ENCODE measurements at regions not wholly inside any gene's neighbourhood (a gene's known extent, or its start where the extent isn't known, plus 50 kb on each side); places are given as distances from the start of the nearest gene placed in this dataset.
"Not testable (repeated sequence)": the region's sequence is repeated elsewhere in the genome, so short reads cannot be mapped to it uniquely, and the experiment has no call there.

DNA sequence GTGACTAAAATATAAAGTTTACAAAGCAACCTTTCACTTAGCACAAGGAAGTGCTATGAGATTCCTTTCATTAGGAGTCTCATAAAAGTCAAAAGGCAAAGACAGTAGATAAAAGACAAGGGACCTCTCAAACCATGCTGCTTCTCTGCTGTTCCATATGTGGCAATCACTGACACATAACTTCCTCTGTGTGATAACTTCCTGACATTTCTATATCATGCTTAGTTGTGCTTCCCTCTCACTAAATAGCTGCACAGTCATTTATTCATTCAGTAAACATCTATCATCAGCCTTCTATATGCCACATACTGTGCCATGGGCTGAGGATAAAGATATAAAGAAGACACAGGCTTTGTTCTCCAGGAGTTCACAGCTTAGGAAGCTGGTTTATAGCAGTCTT is 214.8 kb upstream of the GRIK2 start:
- H3K4me1 ChIP-seq (ENCODE audit: control insufficient read depth, insufficient read depth, low read length, poor library complexity, severe bottlenecking), result no peaks in the 10 kb centered on the region
- H3K9me3 ChIP-seq (ENCODE audit: control insufficient read depth, low read length), result no peaks in the 10 kb centered on the region
- no peak overlapping the region for H3K27ac ChIP-seq (ENCODE audit: insufficient read depth, low read length, poor library complexity, severe bottlenecking)
- no peaks in the 10 kb centered on the region for H3K27me3 ChIP-seq (replicated peaks; ENCODE audit: control insufficient read depth, insufficient read depth, low read length, poor library complexity, severe bottlenecking)
- DNase-seq, result no peak
- no peak overlapping the region for H3K4me3 ChIP-seq (ENCODE audit: insufficient read depth, low read depth, low read length, poor library complexity, severe bottlenecking)
- H3K36me3 ChIP-seq (ENCODE audit: control insufficient read depth, insufficient read depth, low read length), result no peaks in the 10 kb centered on the region

- Histone ChIP-seq H3K9me3 (ENCODE audit: control insufficient read depth, low read length) (no peaks in the 10 kb centered on the region), H3K27ac (ENCODE audit: insufficient read depth, low read length, poor library complexity, severe bottlenecking) (no peak overlapping the region), H3K4me1 (ENCODE audit: control insufficient read depth, insufficient read depth, low read length, poor library complexity, severe bottlenecking) (no peaks in the 10 kb centered on the region), H3K36me3 (ENCODE audit: control insufficient read depth, insufficient read depth, low read length) (no peaks in the 10 kb centered on the region), H3K27me3 (replicated peaks; ENCODE audit: control insufficient read depth, insufficient read depth, low read length, poor library complexity, severe bottlenecking) (no peaks in the 10 kb centered on the region), H3K4me3 (ENCODE audit: insufficient read depth, low read depth, low read length, poor library complexity, severe bottlenecking) (no peak overlapping the region)
- no peak for DNase-seq
These were observed 212.5 kb upstream of the GRIK2 start for GRCh38 chr6:101181006-101181405.

- not testable (repeated sequence) for H3K9me3 ChIP-seq (ENCODE audit: control insufficient read depth, low read length); H3K4me1 ChIP-seq (ENCODE audit: control insufficient read depth, insufficient read depth, low read length, poor library complexity, severe bottlenecking); H3K4me3 ChIP-seq (ENCODE audit: insufficient read depth, low read depth, low read length, poor library complexity, severe bottlenecking); H3K27me3 ChIP-seq (replicated peaks; ENCODE audit: control insufficient read depth, insufficient read depth, low read length, poor library complexity, severe bottlenecking); H3K27ac ChIP-seq (ENCODE audit: insufficient read depth, low read length, poor library complexity, severe bottlenecking); H3K36me3 ChIP-seq (ENCODE audit: control insufficient read depth, insufficient read depth, low read length); DNase-seq
These were observed 205.2 kb upstream of the GRIK2 start for GRCh38 chr6:101188285-101188798.

DNA sequence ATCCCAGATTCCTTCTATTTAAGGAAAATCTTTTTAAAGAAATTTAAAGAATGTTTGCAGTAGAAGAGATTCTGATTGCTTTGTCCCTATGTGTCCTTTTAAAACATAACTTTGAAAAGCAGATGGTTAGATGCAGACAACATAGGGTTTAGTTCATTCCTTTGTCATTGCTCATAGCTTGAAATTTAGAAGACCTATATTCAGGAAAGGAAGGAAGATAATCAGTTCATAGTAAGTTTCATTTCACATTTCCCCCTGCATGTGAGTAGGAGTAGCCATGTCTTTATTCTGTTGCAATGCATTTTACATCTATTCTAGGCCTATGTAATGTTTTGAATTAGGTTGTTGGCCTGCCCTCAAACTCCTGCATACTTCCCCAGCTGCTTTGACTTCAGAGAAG is 197.9 kb upstream of the GRIK2 start:
- DNase-seq, result no peak
- no peaks in the 10 kb centered on the region for H3K36me3 ChIP-seq (ENCODE audit: control insufficient read depth, insufficient read depth, low read length)
- no peak overlapping the region for H3K27ac ChIP-seq (ENCODE audit: insufficient read depth, low read length, poor library complexity, severe bottlenecking)
- no peak overlapping the region for H3K4me3 ChIP-seq (ENCODE audit: insufficient read depth, low read depth, low read length, poor library complexity, severe bottlenecking)
- H3K9me3 ChIP-seq (ENCODE audit: control insufficient read depth, low read length), result no peaks in the 10 kb centered on the region
- no peaks in the 10 kb centered on the region for H3K27me3 ChIP-seq (replicated peaks; ENCODE audit: control insufficient read depth, insufficient read depth, low read length, poor library complexity, severe bottlenecking)
- H3K4me1 ChIP-seq (ENCODE audit: control insufficient read depth, insufficient read depth, low read length, poor library complexity, severe bottlenecking), result no peaks in the 10 kb centered on the region

DNA sequence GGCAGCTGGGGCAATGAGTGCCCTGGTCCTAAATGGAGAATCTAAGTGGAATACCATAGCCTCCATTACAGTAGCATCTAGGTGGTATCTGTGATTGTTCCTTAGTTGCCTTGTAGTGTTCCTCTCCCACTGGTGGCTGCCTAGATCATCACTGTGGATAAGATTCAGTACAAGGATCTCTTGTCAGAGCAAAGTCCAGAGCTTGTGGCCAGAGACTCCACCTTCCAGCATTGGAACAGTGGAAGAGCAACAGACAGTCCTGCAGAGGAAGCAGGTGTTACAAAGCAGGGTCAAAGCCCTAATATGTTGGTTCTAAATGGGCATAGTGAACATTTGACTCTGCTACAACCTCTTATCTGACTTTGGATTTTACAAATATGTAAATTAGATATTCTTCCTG is 194.1 kb upstream of the GRIK2 start:
- DNase-seq, result no peak
- no peaks in the 10 kb centered on the region for H3K27me3 ChIP-seq (replicated peaks; ENCODE audit: control insufficient read depth, insufficient read depth, low read length, poor library complexity, severe bottlenecking)
- H3K27ac ChIP-seq (ENCODE audit: insufficient read depth, low read length, poor library complexity, severe bottlenecking), result no peak overlapping the region
- no peak overlapping the region for H3K4me3 ChIP-seq (ENCODE audit: insufficient read depth, low read depth, low read length, poor library complexity, severe bottlenecking)
- no peaks in the 10 kb centered on the region for H3K9me3 ChIP-seq (ENCODE audit: control insufficient read depth, low read length)
- no peaks in the 10 kb centered on the region for H3K4me1 ChIP-seq (ENCODE audit: control insufficient read depth, insufficient read depth, low read length, poor library complexity, severe bottlenecking)
- H3K36me3 ChIP-seq (ENCODE audit: control insufficient read depth, insufficient read depth, low read length), result no peaks in the 10 kb centered on the region

GRCh38 chr6:101202867-101203374 is 190.6 kb upstream of the GRIK2 start:
- no peaks in the 10 kb centered on the region for H3K4me1 ChIP-seq (ENCODE audit: control insufficient read depth, insufficient read depth, low read length, poor library complexity, severe bottlenecking)
- H3K27me3 ChIP-seq (replicated peaks; ENCODE audit: control insufficient read depth, insufficient read depth, low read length, poor library complexity, severe bottlenecking), result no peaks in the 10 kb centered on the region
- H3K36me3 ChIP-seq (ENCODE audit: control insufficient read depth, insufficient read depth, low read length), result no peaks in the 10 kb centered on the region
- no peak for DNase-seq
- H3K4me3 ChIP-seq (ENCODE audit: insufficient read depth, low read depth, low read length, poor library complexity, severe bottlenecking), result no peak overlapping the region
- H3K27ac ChIP-seq (ENCODE audit: insufficient read depth, low read length, poor library complexity, severe bottlenecking), result no peak overlapping the region
- H3K9me3 ChIP-seq (ENCODE audit: control insufficient read depth, low read length), result no peaks in the 10 kb centered on the region

- Histone ChIP-seq H3K9me3 (ENCODE audit: control insufficient read depth, low read length) (no peaks in the 10 kb centered on the region), H3K36me3 (ENCODE audit: control insufficient read depth, insufficient read depth, low read length) (no peaks in the 10 kb centered on the region), H3K4me1 (ENCODE audit: control insufficient read depth, insufficient read depth, low read length, poor library complexity, severe bottlenecking) (no peaks in the 10 kb centered on the region), H3K4me3 (ENCODE audit: insufficient read depth, low read depth, low read length, poor library complexity, severe bottlenecking) (no peak overlapping the region), H3K27ac (ENCODE audit: insufficient read depth, low read length, poor library complexity, severe bottlenecking) (no peak overlapping the region), H3K27me3 (replicated peaks; ENCODE audit: control insufficient read depth, insufficient read depth, low read length, poor library complexity, severe bottlenecking) (no peaks in the 10 kb centered on the region)
- DNase-seq, result no peak
These were observed 189.8 kb upstream of the GRIK2 start for GRCh38 chr6:101203664-101204063.

DNA sequence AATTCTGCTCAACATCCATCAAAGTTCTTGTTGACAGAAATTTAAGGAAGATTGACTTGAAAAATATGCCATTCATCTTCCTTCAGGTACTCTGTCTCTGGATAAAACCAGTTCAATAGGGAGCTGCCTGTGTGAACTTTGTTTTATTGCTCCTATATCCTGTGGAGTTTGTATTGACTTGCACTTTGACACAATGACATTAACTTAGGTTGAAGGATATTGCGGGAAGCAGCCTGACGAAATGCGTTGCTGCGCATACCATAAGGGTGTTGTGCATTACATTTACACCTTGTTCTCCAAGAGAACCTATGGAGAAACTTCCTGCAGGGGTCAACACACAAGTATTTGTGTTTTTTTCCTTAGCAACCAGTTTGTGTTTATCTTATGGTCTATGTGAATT is 185.4 kb upstream of the GRIK2 start:
- Histone ChIP-seq H3K4me1 (ENCODE audit: control insufficient read depth, insufficient read depth, low read length, poor library complexity, severe bottlenecking) (no peaks in the 10 kb centered on the region), H3K36me3 (ENCODE audit: control insufficient read depth, insufficient read depth, low read length) (no peaks in the 10 kb centered on the region), H3K27ac (ENCODE audit: insufficient read depth, low read length, poor library complexity, severe bottlenecking) (no peak overlapping the region), H3K4me3 (ENCODE audit: insufficient read depth, low read depth, low read length, poor library complexity, severe bottlenecking) (no peak overlapping the region), H3K9me3 (ENCODE audit: control insufficient read depth, low read length) (no peaks in the 10 kb centered on the region), H3K27me3 (replicated peaks; ENCODE audit: control insufficient read depth, insufficient read depth, low read length, poor library complexity, severe bottlenecking) (no peaks in the 10 kb centered on the region)
- DNase-seq, result no peak

DNA sequence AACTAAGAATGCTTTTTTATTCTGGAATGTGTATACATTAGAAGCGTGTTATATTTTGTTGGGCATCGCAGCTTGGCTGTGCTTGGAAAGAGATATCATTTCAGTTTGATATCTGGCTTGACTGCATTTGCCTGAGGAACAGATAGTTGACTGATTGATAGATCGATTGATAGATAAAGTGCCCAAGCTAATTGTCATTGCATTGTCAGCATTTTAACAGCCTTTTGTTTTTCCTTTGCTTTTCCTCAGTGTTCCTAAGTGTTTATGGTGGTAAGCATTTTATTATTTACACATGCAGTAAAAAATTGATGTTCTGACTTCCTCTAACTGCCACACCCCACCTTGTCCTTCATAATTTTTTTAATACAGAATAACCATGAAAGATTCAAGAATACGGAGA is 180.9 kb upstream of the GRIK2 start:
- H3K27me3 ChIP-seq (replicated peaks; ENCODE audit: control insufficient read depth, insufficient read depth, low read length, poor library complexity, severe bottlenecking), result no peaks in the 10 kb centered on the region
- no peaks in the 10 kb centered on the region for H3K4me1 ChIP-seq (ENCODE audit: control insufficient read depth, insufficient read depth, low read length, poor library complexity, severe bottlenecking)
- H3K27ac ChIP-seq (ENCODE audit: insufficient read depth, low read length, poor library complexity, severe bottlenecking), result no peak overlapping the region
- no peaks in the 10 kb centered on the region for H3K36me3 ChIP-seq (ENCODE audit: control insufficient read depth, insufficient read depth, low read length)
- no peak overlapping the region for H3K4me3 ChIP-seq (ENCODE audit: insufficient read depth, low read depth, low read length, poor library complexity, severe bottlenecking)
- no peak for DNase-seq
- H3K9me3 ChIP-seq (ENCODE audit: control insufficient read depth, low read length), result no peaks in the 10 kb centered on the region

- Histone ChIP-seq H3K4me1 (ENCODE audit: control insufficient read depth, insufficient read depth, low read length, poor library complexity, severe bottlenecking) (no peaks in the 10 kb centered on the region), H3K27me3 (replicated peaks; ENCODE audit: control insufficient read depth, insufficient read depth, low read length, poor library complexity, severe bottlenecking) (no peaks in the 10 kb centered on the region), H3K27ac (ENCODE audit: insufficient read depth, low read length, poor library complexity, severe bottlenecking) (no peak overlapping the region), H3K36me3 (ENCODE audit: control insufficient read depth, insufficient read depth, low read length) (no peaks in the 10 kb centered on the region), H3K4me3 (ENCODE audit: insufficient read depth, low read depth, low read length, poor library complexity, severe bottlenecking) (no peak overlapping the region), H3K9me3 (ENCODE audit: control insufficient read depth, low read length) (no peaks in the 10 kb centered on the region)
- no peak for DNase-seq
These were observed 171.5 kb upstream of the GRIK2 start for GRCh38 chr6:101222007-101222406.

DNA sequence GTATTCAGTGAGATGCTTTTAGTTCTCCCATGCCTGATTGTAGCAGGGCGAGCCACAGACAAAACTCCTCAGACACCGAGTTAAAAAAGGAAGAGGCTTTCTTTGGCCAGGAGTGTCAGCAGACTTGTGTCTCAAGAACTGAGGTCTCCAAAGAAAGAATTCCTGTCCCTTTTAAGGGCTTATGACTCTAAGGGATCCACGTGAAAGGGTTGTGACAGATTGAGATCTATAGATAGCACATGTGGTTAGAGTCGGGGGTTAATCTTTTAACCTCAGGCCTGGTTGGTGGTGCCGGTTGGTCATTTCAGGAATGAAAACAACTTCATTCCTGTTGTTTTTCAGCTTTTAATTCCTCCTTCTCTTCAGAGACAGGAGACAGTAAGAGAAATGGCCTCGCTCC is 168.8 kb upstream of the GRIK2 start:
- Histone ChIP-seq H3K36me3 (ENCODE audit: control insufficient read depth, insufficient read depth, low read length) (no peaks in the 10 kb centered on the region), H3K27ac (ENCODE audit: insufficient read depth, low read length, poor library complexity, severe bottlenecking) (no peak overlapping the region)
- DNase-seq, result no peak

More for the DNA sequence above, 168.8 kb upstream of the GRIK2 start:
- no peak overlapping the region for H3K4me3 ChIP-seq (ENCODE audit: insufficient read depth, low read depth, low read length, poor library complexity, severe bottlenecking)
- H3K4me1 ChIP-seq (ENCODE audit: control insufficient read depth, insufficient read depth, low read length, poor library complexity, severe bottlenecking), result no peaks in the 10 kb centered on the region
- H3K9me3 ChIP-seq (ENCODE audit: control insufficient read depth, low read length), result no peaks in the 10 kb centered on the region
- H3K27me3 ChIP-seq (replicated peaks; ENCODE audit: control insufficient read depth, insufficient read depth, low read length, poor library complexity, severe bottlenecking), result no peaks in the 10 kb centered on the region
